H1 (cell line): ENCODE measurements at regions not wholly inside any gene's neighbourhood (a gene's known extent, or its start where the extent isn't known, plus 50 kb on each side); places are given as distances from the start of the nearest gene placed in this dataset.

Experiments
- CTCF ChIA-PET: fragments of 300-600 bp; sonication (Branson Sonifier 250); formaldehyde crosslinking; loops from one replicate; lab custom pipeline; 2021; ENCODE audit not compliant: partially characterized antibody; lab: Charles Lee
- POLR2A ChIA-PET: fragments of 300-600 bp; sonication (Branson Sonifier 250); formaldehyde crosslinking; loops from one replicate; lab custom pipeline; 2021; ENCODE audit warnings: inconsistent platforms; ENCODE audit not compliant: partially characterized antibody; lab: Charles Lee
- DNase-seq, 2 experiments: peaks; one replicate each; pipeline versions ENCODE4 v3.0.0 to v3.0.0-alpha.2; 2010 to 2022; ENCODE audit warnings: low spot score in 2 of 2, low read depth in 1 of 2, mixed read lengths in 1 of 2
- FAIRE-seq: peaks from 2 replicates; lab custom pipeline; 2011; peaks lifted over from hg19 to GRCh38; lab: Jason Lieb, UNC
- H2AFZ ChIP-seq: 2 replicates; pipeline ENCODE4 v1.8.1; 2012; ENCODE audit warnings: low read length, inconsistent platforms
- H2AK5ac ChIP-seq: 2 replicates; pipeline ENCODE4 v1.6.1; 2013; ENCODE audit warnings: low read depth, low read length
- H2BK120ac ChIP-seq: replicated peaks from 2 replicates; pipeline ENCODE3; 2013; ENCODE audit warnings: low read depth, low read length, inconsistent platforms
- H2BK12ac ChIP-seq: 2 replicates; pipeline ENCODE4 v1.6.1; 2013; ENCODE audit warnings: low read depth, low read length
- H2BK15ac ChIP-seq: 2 replicates; pipeline ENCODE4 v1.6.1; 2013; ENCODE audit warnings: low read length
- H2BK20ac ChIP-seq: 2 replicates; pipeline ENCODE4 v1.6.1; 2013; ENCODE audit warnings: low read length
- H2BK5ac ChIP-seq: 2 replicates; pipeline ENCODE4 v1.6.1; 2013; ENCODE audit warnings: low read depth, low read length
- H3K14ac ChIP-seq: 2 replicates; pipeline ENCODE4 v1.6.1; 2013; ENCODE audit warnings: inconsistent platforms; ENCODE audit not compliant: insufficient read length
- H3K18ac ChIP-seq: 2 replicates; pipeline ENCODE4 v1.6.1; 2013; ENCODE audit warnings: low read length; ENCODE audit errors: extremely low read depth
- H3K23ac ChIP-seq: 2 replicates; pipeline ENCODE4 v1.6.1; 2013; ENCODE audit warnings: inconsistent platforms; ENCODE audit not compliant: insufficient read length
- H3K23me2 ChIP-seq: 2 replicates; pipeline ENCODE4 v1.6.1; 2013; ENCODE audit warnings: low read depth, low read length
- H3K27ac ChIP-seq: 2 replicates; pipeline ENCODE4 v1.6.1; 2011; ENCODE audit warnings: low read depth, low read length, inconsistent platforms
- H3K27me3 ChIP-seq, 4 experiments: replicated peaks in 1 of 4; 1 replicate in 1 of 4; 2 replicates in 3 of 4; pipeline versions ENCODE4 v1.6.1 to v1.8.1; 2011 to 2013; ENCODE audit warnings: low read length in 3 of 4, mild to moderate bottlenecking in 3 of 4, inconsistent platforms in 2 of 4, mixed read lengths in 2 of 4, moderate library complexity in 1 of 4; ENCODE audit not compliant: control insufficient read depth in 3 of 4, insufficient read depth in 3 of 4; ENCODE audit errors: extremely low read depth in 1 of 4
- H3K36me3 ChIP-seq, 4 experiments: 2 replicates each; pipeline versions ENCODE4 v1.6.1 to v1.8.1; 2011 to 2013; ENCODE audit warnings: mild to moderate bottlenecking in 4 of 4, low read length in 3 of 4, moderate library complexity in 2 of 4, control low read depth in 1 of 4, inconsistent platforms in 1 of 4; ENCODE audit not compliant: insufficient read depth in 4 of 4, control insufficient read depth in 2 of 4
- H3K4ac ChIP-seq: replicated peaks from 2 replicates; pipeline ENCODE3; 2013; ENCODE audit warnings: low read length, low read depth, mixed read lengths, inconsistent platforms; ENCODE audit not compliant: insufficient read length
- H3K4me1 ChIP-seq, 4 experiments: replicated peaks in 1 of 4; 1 replicate in 1 of 4; 2 replicates in 3 of 4; pipeline versions ENCODE4 v1.6.1 to v1.8.1; 2011 to 2013; ENCODE audit warnings: low read length in 3 of 4, inconsistent platforms in 2 of 4, mixed read lengths in 1 of 4; ENCODE audit not compliant: insufficient read depth in 4 of 4, control insufficient read depth in 3 of 4
- H3K4me2 ChIP-seq, 2 experiments: 2 replicates each; pipeline versions ENCODE4 v1.6.1 to v1.8.1; 2011 to 2013; ENCODE audit warnings: low read depth in 2 of 2, low read length in 2 of 2, control low read depth in 1 of 2, inconsistent platforms in 1 of 2, mild to moderate bottlenecking in 1 of 2; ENCODE audit not compliant: insufficient read depth in 1 of 2
- H3K4me3 ChIP-seq, 4 experiments: fragments of 200-600, 300-600 bp in 1 of 4; sonication (generic), shearing (Covaris generic), sonication (Bioruptor Twin) in 1 of 4; 2 replicates each; pipeline versions ENCODE4 v1.5.1 to v1.8.1; 2011 to 2016; ENCODE audit warnings: low read length in 4 of 4, low read depth in 3 of 4, control low read depth in 2 of 4, inconsistent platforms in 2 of 4, mild to moderate bottlenecking in 2 of 4, mixed read lengths in 1 of 4, moderate library complexity in 1 of 4; ENCODE audit not compliant: insufficient read depth in 2 of 4; ENCODE audit errors: extremely low read depth in 1 of 4
- H3K56ac ChIP-seq: replicated peaks from 2 replicates; pipeline ENCODE3; 2013; ENCODE audit warnings: low read depth, mild to moderate bottlenecking, mixed read lengths, low read length, inconsistent platforms; ENCODE audit not compliant: insufficient read length
- H3K79me1 ChIP-seq: 2 replicates; pipeline ENCODE4 v1.6.1; 2013; ENCODE audit warnings: low read depth, low read length, control low read depth
- H3K79me2 ChIP-seq, 2 experiments: 2 replicates each; pipeline versions ENCODE4 v1.6.1 to v1.8.1; 2012 to 2013; ENCODE audit warnings: low read length in 2 of 2, mild to moderate bottlenecking in 2 of 2, inconsistent platforms in 1 of 2; ENCODE audit not compliant: insufficient read depth in 2 of 2, control insufficient read depth in 1 of 2
- H3K9ac ChIP-seq, 4 experiments: replicated peaks in 1 of 4; 1 replicate in 1 of 4; 2 replicates in 3 of 4; pipeline versions ENCODE4 v1.6.1 to v1.8.1; 2011 to 2013; ENCODE audit warnings: low read depth in 3 of 4, low read length in 3 of 4, control low read depth in 2 of 4, mild to moderate bottlenecking in 2 of 4, moderate library complexity in 2 of 4, inconsistent platforms in 1 of 4; ENCODE audit errors: extremely low read depth in 1 of 4
- H3K9me3 ChIP-seq, 2 experiments: 2 replicates each; pipeline versions ENCODE4 v1.6.1 to v1.8.1; 2012 to 2013; ENCODE audit warnings: mild to moderate bottlenecking in 2 of 2, moderate library complexity in 2 of 2, control low read depth in 1 of 2, inconsistent platforms in 1 of 2, low read depth in 1 of 2, low read length in 1 of 2, mixed read lengths in 1 of 2; ENCODE audit not compliant: insufficient read depth in 2 of 2
- H4K20me1 ChIP-seq, 2 experiments: replicated peaks in 1 of 2; 2 replicates each; pipeline versions ENCODE3 to v1.8.1; 2011 to 2013; ENCODE audit warnings: inconsistent platforms in 2 of 2, low read length in 2 of 2, mild to moderate bottlenecking in 1 of 2; ENCODE audit not compliant: insufficient read depth in 2 of 2, control insufficient read depth in 1 of 2
- H4K5ac ChIP-seq: 2 replicates; pipeline ENCODE4 v1.6.1; 2013; ENCODE audit warnings: low read length, low read depth, mixed read lengths, inconsistent platforms; ENCODE audit not compliant: insufficient read length
- H4K8ac ChIP-seq: 2 replicates; pipeline ENCODE4 v1.8.0; 2013; ENCODE audit warnings: mild to moderate bottlenecking, moderate library complexity, low read length, inconsistent platforms; ENCODE audit not compliant: insufficient read depth; ENCODE audit errors: extremely low read depth
- H4K91ac ChIP-seq: replicated peaks from 2 replicates; pipeline ENCODE3; 2013; ENCODE audit warnings: low read length, mixed read lengths, inconsistent platforms; ENCODE audit not compliant: insufficient read length
- ATF2 ChIP-seq: IDR thresholded peaks from 2 replicates; pipeline ENCODE4 v1.6.1; 2012; ENCODE audit warnings: low read length, inconsistent platforms
- BACH1 ChIP-seq: IDR thresholded peaks from 2 replicates; pipeline ENCODE4 v1.6.1; 2012; ENCODE audit warnings: low read length, improper control_type of control experiment
- CHD1 ChIP-seq: IDR thresholded peaks from 2 replicates; pipeline ENCODE4 v1.6.1; 2012; ENCODE audit warnings: low read depth, low read length, improper control_type of control experiment
- EP300 ChIP-seq, 2 experiments: IDR thresholded peaks; 1 replicate in 1 of 2; 2 replicates in 1 of 2; pipeline ENCODE4 v1.6.1; 2011 to 2012; ENCODE audit warnings: low read depth in 2 of 2, low read length in 2 of 2, mild to moderate bottlenecking in 2 of 2, borderline replicate concordance in 1 of 2, inconsistent platforms in 1 of 2, moderate library complexity in 1 of 2
- POLR2A ChIP-seq, 2 experiments: IDR thresholded peaks; 1 replicate in 1 of 2; 2 replicates in 1 of 2; pipeline ENCODE4 v1.6.1; 2011; ENCODE audit warnings: low read depth in 2 of 2, low read length in 2 of 2, mild to moderate bottlenecking in 2 of 2; ENCODE audit errors: control extremely low read depth in 1 of 2
- RBBP5 ChIP-seq: IDR thresholded peaks from 2 replicates; pipeline ENCODE4 v1.7.1; 2012; ENCODE audit warnings: low read depth, mild to moderate bottlenecking, inconsistent platforms, low read length, moderate library complexity, borderline replicate concordance
- SUZ12 ChIP-seq: fragments of 200-600 bp; sonication (generic); IDR thresholded peaks from 2 replicates; pipeline ENCODE4 v1.6.1; 2012; ENCODE audit warnings: mild to moderate bottlenecking, inconsistent platforms, low read length, moderate library complexity, mixed read lengths
- WGBS, 2 experiments: shearing (Covaris generic) in 1 of 2; methylation state at CpG; one replicate each; pipeline versions ENCODE4 v1.1.6 to v1.1.7; 2013 to 2015; ENCODE audit warnings: low lambda C conversion rate in 2 of 2, mixed read lengths in 2 of 2, inconsistent platforms in 1 of 2, low coverage in 1 of 2, missing lambda C conversion rate in 1 of 2; ENCODE audit not compliant: insufficient replicate concordance in 2 of 2, insufficient coverage in 1 of 2, insufficient read length in 1 of 2; ENCODE audit errors: extremely low coverage in 1 of 2, missing lambda C conversion rate in 1 of 2; 5-methylcytosine and 5-hydroxymethylcytosine counted together
- TF ChIP-seq, protein P1 (sequence below): IDR thresholded peaks from 2 replicates; pipeline ENCODE4 v1.6.1; 2012; ENCODE audit warnings: inconsistent platforms
- TF ChIP-seq, protein P2 (sequence below): IDR thresholded peaks from 2 replicates; pipeline ENCODE4 v1.6.1; 2011; ENCODE audit warnings: low read depth, mild to moderate bottlenecking, low read length; ENCODE audit not compliant: insufficient read depth

- FAIRE-seq: no peak
- no peak overlapping the region for H3K4me2 ChIP-seq
Measured at GRCh38 chr22:47293368-47294221, 531.1 kb downstream of the TBC1D22A start.

More at GRCh38 chr22:47293368-47294221, 531.1 kb downstream of the TBC1D22A start:
- H2BK12ac ChIP-seq: no peak overlapping the region
- H2AFZ ChIP-seq: no peak overlapping the region
- peaks cover 77 to 99% of the 10 kb centered on the region in 2 experiments for H3K9me3 ChIP-seq
- H3K18ac ChIP-seq: no peak overlapping the region
- DNase-seq: no peak
- ChIA-PET CTCF (no interaction called here), POLR2A (no interaction called here)
- no peaks in the 10 kb centered on the region for H3K23me2 ChIP-seq
- H3K4me3 ChIP-seq: no peak overlapping the region
- H2AK5ac ChIP-seq: no peak overlapping the region
- TF ChIP-seq, protein P1, sequence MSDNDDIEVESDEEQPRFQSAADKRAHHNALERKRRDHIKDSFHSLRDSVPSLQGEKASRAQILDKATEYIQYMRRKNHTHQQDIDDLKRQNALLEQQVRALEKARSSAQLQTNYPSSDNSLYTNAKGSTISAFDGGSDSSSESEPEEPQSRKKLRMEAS: no peak
- TF ChIP-seq ATF2 (no peak), RBBP5 (no peak), SUZ12 (no peak), CHD1 (no peak), BACH1 (no peak), EP300 (IDR thresholded peaks at IDR 0.05; ENCODE audit: borderline replicate concordance in 1 of 2, low read depth in 2 of 2, low read length in 2 of 2) (no peak), POLR2A (IDR thresholded peaks at IDR 0.05; ENCODE audit: control extremely low read depth in 1 of 2, low read depth in 2 of 2, low read length in 2 of 2) (no peak)
- TF ChIP-seq, protein P2, sequence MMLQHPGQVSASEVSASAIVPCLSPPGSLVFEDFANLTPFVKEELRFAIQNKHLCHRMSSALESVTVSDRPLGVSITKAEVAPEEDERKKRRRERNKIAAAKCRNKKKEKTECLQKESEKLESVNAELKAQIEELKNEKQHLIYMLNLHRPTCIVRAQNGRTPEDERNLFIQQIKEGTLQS: no peak
- no peak overlapping the region for H3K4ac ChIP-seq
- H2BK15ac ChIP-seq: no peak overlapping the region
- no peak overlapping the region for H3K23ac ChIP-seq
- no peak overlapping the region for H3K14ac ChIP-seq
- WGBS, 2 experiments: 84% methylated on average over 18 of the region's 18 CpGs; no CpG with 5 or more reads in 1 of the 2 experiments
- no peak overlapping the region for H2BK120ac ChIP-seq
- no peak overlapping the region for H4K5ac ChIP-seq
- H4K8ac ChIP-seq: no peak overlapping the region
- no peak overlapping the region for H2BK5ac ChIP-seq
- H3K36me3 ChIP-seq: no peaks in the 10 kb centered on the region
- H4K91ac ChIP-seq: no peak overlapping the region
- H3K79me1 ChIP-seq: no peaks in the 10 kb centered on the region
- no peaks in the 10 kb centered on the region for H4K20me1 ChIP-seq
- no peaks in the 10 kb centered on the region for H3K79me2 ChIP-seq
- H3K27ac ChIP-seq: no peak overlapping the region
- H3K27me3 ChIP-seq: no peaks in the 10 kb centered on the region
- H3K9ac ChIP-seq: no peak overlapping the region
- no peak overlapping the region for H2BK20ac ChIP-seq
- H3K56ac ChIP-seq: no peak overlapping the region
- H3K4me1 ChIP-seq: no peaks in the 10 kb centered on the region
